ENCODE measurements at regions not wholly inside any gene's neighbourhood (a gene's known extent, or its start where the extent isn't known, plus 50 kb on each side); places are given as distances from the start of the nearest gene placed in this dataset.

GRCh38 chr5:43852279-43852678 is 249.3 kb downstream of the NNT start:
- Histone ChIP-seq H3K4me3 (ENCODE audit: insufficient read depth, low read length, poor library complexity, severe bottlenecking) (no peak overlapping the region), H3K9me3 (ENCODE audit: insufficient read depth, low read length) (no peaks in the 10 kb centered on the region), H4K20me1 (ENCODE audit: low read depth, low read length) (no peaks in the 10 kb centered on the region; the same call in 1 of the 2 replicates), H3K27ac (ENCODE audit: low read depth, low read length) (no peak overlapping the region), H3K9ac (ENCODE audit: low read length) (no peak overlapping the region), H3K36me3 (ENCODE audit: low read length) (no peaks in the 10 kb centered on the region), H3K9me2 (replicated peaks; ENCODE audit: insufficient read depth, low read length) (no peaks in the 10 kb centered on the region), H3K79me2 (ENCODE audit: insufficient read depth, low read length) (no peaks in the 10 kb centered on the region), H3K4me2 (ENCODE audit: low read depth, low read length, poor library complexity, severe bottlenecking) (no peak overlapping the region), H2AFZ (ENCODE audit: low read depth, low read length, severe bottlenecking) (no peak overlapping the region), H3K27me3 (ENCODE audit: low read length) (no peaks in the 10 kb centered on the region), H3F3A (ENCODE audit: insufficient read depth) (no peaks in the 10 kb centered on the region)
- no peak for TF ChIP-seq CTCF (IDR thresholded peaks at IDR 0.05; ENCODE audit: insufficient read depth, low read length, poor library complexity, severe bottlenecking)
- TF ChIP-seq EZH2phosphoT487 (conservative IDR thresholded peaks at IDR 0.05; ENCODE audit: low read length): no peak

GRCh38 chr5:43851741-43852140 is 248.8 kb downstream of the NNT start:
- no peaks in the 10 kb centered on the region for H3K36me3 ChIP-seq (ENCODE audit: low read length)
- no peak overlapping the region for H3K4me3 ChIP-seq (ENCODE audit: insufficient read depth, low read length, poor library complexity, severe bottlenecking)
- no peak for TF ChIP-seq EZH2phosphoT487 (conservative IDR thresholded peaks at IDR 0.05; ENCODE audit: low read length)
- TF ChIP-seq CTCF (IDR thresholded peaks at IDR 0.05; ENCODE audit: insufficient read depth, low read length, poor library complexity, severe bottlenecking): no peak
- no peak overlapping the region for H3K9ac ChIP-seq (ENCODE audit: low read length)
- H3K4me2 ChIP-seq (ENCODE audit: low read depth, low read length, poor library complexity, severe bottlenecking): no peak overlapping the region
- H3K9me2 ChIP-seq (replicated peaks; ENCODE audit: insufficient read depth, low read length): no peaks in the 10 kb centered on the region
- no peak overlapping the region for H2AFZ ChIP-seq (ENCODE audit: low read depth, low read length, severe bottlenecking)
- no peaks in the 10 kb centered on the region; the same call in 1 of the 2 replicates for H4K20me1 ChIP-seq (ENCODE audit: low read depth, low read length)
- no peaks in the 10 kb centered on the region for H3K79me2 ChIP-seq (ENCODE audit: insufficient read depth, low read length)
- no peaks in the 10 kb centered on the region for H3K9me3 ChIP-seq (ENCODE audit: insufficient read depth, low read length)
- no peaks in the 10 kb centered on the region for H3K27me3 ChIP-seq (ENCODE audit: low read length)
- no peak overlapping the region for H3K27ac ChIP-seq (ENCODE audit: low read depth, low read length)
- no peaks in the 10 kb centered on the region for H3F3A ChIP-seq (ENCODE audit: insufficient read depth)

GRCh38 chr5:43840424-43841125 is 237.6 kb downstream of the NNT start:
- Histone ChIP-seq H3F3A (ENCODE audit: insufficient read depth) (no peaks in the 10 kb centered on the region), H3K79me2 (ENCODE audit: insufficient read depth, low read length) (no peaks in the 10 kb centered on the region), H3K9me2 (replicated peaks; ENCODE audit: insufficient read depth, low read length) (no peaks in the 10 kb centered on the region), H3K27me3 (ENCODE audit: low read length) (no peaks in the 10 kb centered on the region), H3K36me3 (ENCODE audit: low read length) (no peaks in the 10 kb centered on the region), H3K9me3 (ENCODE audit: insufficient read depth, low read length) (no peaks in the 10 kb centered on the region), H3K4me2 (ENCODE audit: low read depth, low read length, poor library complexity, severe bottlenecking) (no peak overlapping the region), H3K9ac (ENCODE audit: low read length) (no peak overlapping the region), H2AFZ (ENCODE audit: low read depth, low read length, severe bottlenecking) (no peak overlapping the region), H4K20me1 (ENCODE audit: low read depth, low read length) (no peaks in the 10 kb centered on the region), H3K4me3 (ENCODE audit: insufficient read depth, low read length, poor library complexity, severe bottlenecking) (no peak overlapping the region), H3K27ac (ENCODE audit: low read depth, low read length) (no peak overlapping the region)
- TF ChIP-seq EZH2phosphoT487 (conservative IDR thresholded peaks at IDR 0.05; ENCODE audit: low read length) (no peak), CTCF (IDR thresholded peaks at IDR 0.05; ENCODE audit: insufficient read depth, low read length, poor library complexity, severe bottlenecking) (no peak)

Data from SU-DHL-6 (cell line).